ENCODE measurements at regions not wholly inside any gene's neighbourhood (a gene's known extent, or its start where the extent isn't known, plus 50 kb on each side); places are given as distances from the start of the nearest gene placed in this dataset.
"Not testable (repeated sequence)": the region's sequence is repeated elsewhere in the genome, so short reads cannot be mapped to it uniquely, and the experiment has no call there.

- not testable (repeated sequence) for TF ChIP-seq CTCF, POLR2A, EP300 (IDR thresholded peaks at IDR 0.05)
Observed at GRCh38 chr1:149724618-149725302, 57.7 kb upstream of the FCGR1A start.
